ENCODE measurements at regions not wholly inside any gene's neighbourhood (a gene's known extent, or its start where the extent isn't known, plus 50 kb on each side); places are given as distances from the start of the nearest gene placed in this dataset.
"Not testable (repeated sequence)": the region's sequence is repeated elsewhere in the genome, so short reads cannot be mapped to it uniquely, and the experiment has no call there.

- Mint-ChIP-seq H3K4me1 (no peaks in the 10 kb centered on the region), H3K27ac (no peak overlapping the region), H3K4me3 (no peak overlapping the region), H3K9me3 (no peaks in the 10 kb centered on the region), H3K36me3 (ENCODE audit: low read depth) (no peaks in the 10 kb centered on the region), H3K27me3 (peaks cover 20% of the 10 kb centered on the region)
- no peak for DNase-seq
- ATAC-seq = no peak
These were observed 126.5 kb upstream of the KCNK1 start for GRCh38 chr1:233487408-233487807.

DNA sequence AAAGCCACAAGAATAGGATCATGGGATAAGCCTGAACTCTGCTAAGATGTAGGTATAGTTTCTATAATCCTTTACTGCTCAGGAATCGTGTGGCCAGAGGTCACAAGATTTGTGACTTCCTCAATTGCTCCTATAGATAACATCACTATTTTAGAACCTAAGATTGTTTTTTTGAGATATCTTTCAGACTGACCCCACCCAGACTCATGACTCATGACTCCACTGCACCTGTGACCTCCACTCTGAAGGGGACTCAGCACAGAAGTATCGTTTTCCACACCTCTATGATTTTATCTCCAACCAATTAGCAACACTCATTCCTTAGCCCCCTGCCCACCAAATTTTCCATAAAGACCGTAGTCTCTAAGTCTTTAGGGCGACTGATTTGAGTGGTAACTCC lies 124.5 kb upstream of the KCNK1 start:
- Mint-ChIP-seq H3K27me3 (peaks cover 20% of the 10 kb centered on the region), H3K9me3 (no peaks in the 10 kb centered on the region), H3K4me1 (no peaks in the 10 kb centered on the region), H3K27ac (no peak overlapping the region), H3K36me3 (ENCODE audit: low read depth) (no peaks in the 10 kb centered on the region), H3K4me3 (no peak overlapping the region)
- ATAC-seq = no peak
- DNase-seq = no peak

- Mint-ChIP-seq H3K4me3 (no peak overlapping the region), H3K9me3 (no peaks in the 10 kb centered on the region), H3K27ac (no peak overlapping the region), H3K27me3 (peaks cover 19% of the 10 kb centered on the region), H3K36me3 (ENCODE audit: low read depth) (no peaks in the 10 kb centered on the region), H3K4me1 (no peaks in the 10 kb centered on the region)
- no peak for ATAC-seq
- DNase-seq = no peak
These were observed 123.4 kb upstream of the KCNK1 start for GRCh38 chr1:233490488-233490887.

GRCh38 chr1:233491953-233492620 lies 121.8 kb upstream of the KCNK1 start:
- DNase-seq (no peak), ATAC-seq (no peak)
- Mint-ChIP-seq H3K36me3 (ENCODE audit: low read depth) (no peaks in the 10 kb centered on the region), H3K4me1 (no peaks in the 10 kb centered on the region), H3K4me3 (no peak overlapping the region), H3K9me3 (no peaks in the 10 kb centered on the region), H3K27ac (no peak overlapping the region), H3K27me3 (peaks cover 15% of the 10 kb centered on the region)

GRCh38 chr1:233496993-233497392 lies 116.9 kb upstream of the KCNK1 start:
- no peak overlapping the region for H3K27ac Mint-ChIP-seq
- no peak overlapping the region for H3K4me3 Mint-ChIP-seq
- DNase-seq = no peak
- no peaks in the 10 kb centered on the region for H3K9me3 Mint-ChIP-seq
- H3K4me1 Mint-ChIP-seq = no peaks in the 10 kb centered on the region
- H3K27me3 Mint-ChIP-seq = peaks cover 4% of the 10 kb centered on the region
- ATAC-seq = no peak
- H3K36me3 Mint-ChIP-seq (ENCODE audit: low read depth) = no peaks in the 10 kb centered on the region

DNA sequence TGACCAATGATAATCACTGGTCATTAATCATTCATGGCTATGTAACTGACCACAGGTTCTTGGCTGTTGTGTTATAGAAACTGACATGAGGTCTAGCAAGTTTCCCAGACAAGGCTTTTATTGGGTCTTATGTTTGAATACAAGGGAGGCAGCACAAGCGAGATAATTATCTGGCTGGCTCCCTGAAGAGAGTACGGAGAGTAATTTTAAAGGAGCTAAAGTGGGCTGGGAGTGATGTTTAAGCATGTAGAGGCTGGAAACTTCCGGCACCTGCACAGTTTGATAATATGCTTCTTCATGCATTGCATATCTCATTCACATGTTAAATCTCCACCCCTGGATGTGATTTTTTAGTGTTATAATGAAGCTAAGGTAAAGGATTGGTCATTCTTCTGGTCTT lies 116.2 kb upstream of the KCNK1 start:
- DNase-seq = no peak
- peaks cover 4% of the 10 kb centered on the region for H3K27me3 Mint-ChIP-seq
- H3K4me1 Mint-ChIP-seq = no peaks in the 10 kb centered on the region
- no peak overlapping the region for H3K27ac Mint-ChIP-seq
- H3K9me3 Mint-ChIP-seq = no peaks in the 10 kb centered on the region
- H3K4me3 Mint-ChIP-seq = no peak overlapping the region
- H3K36me3 Mint-ChIP-seq (ENCODE audit: low read depth) = no peaks in the 10 kb centered on the region
- ATAC-seq = no peak

- Mint-ChIP-seq H3K27me3 (peaks cover 2% of the 10 kb centered on the region), H3K4me1 (no peaks in the 10 kb centered on the region)
These were observed 113.8 kb upstream of the KCNK1 start for GRCh38 chr1:233500106-233500505.

DNA sequence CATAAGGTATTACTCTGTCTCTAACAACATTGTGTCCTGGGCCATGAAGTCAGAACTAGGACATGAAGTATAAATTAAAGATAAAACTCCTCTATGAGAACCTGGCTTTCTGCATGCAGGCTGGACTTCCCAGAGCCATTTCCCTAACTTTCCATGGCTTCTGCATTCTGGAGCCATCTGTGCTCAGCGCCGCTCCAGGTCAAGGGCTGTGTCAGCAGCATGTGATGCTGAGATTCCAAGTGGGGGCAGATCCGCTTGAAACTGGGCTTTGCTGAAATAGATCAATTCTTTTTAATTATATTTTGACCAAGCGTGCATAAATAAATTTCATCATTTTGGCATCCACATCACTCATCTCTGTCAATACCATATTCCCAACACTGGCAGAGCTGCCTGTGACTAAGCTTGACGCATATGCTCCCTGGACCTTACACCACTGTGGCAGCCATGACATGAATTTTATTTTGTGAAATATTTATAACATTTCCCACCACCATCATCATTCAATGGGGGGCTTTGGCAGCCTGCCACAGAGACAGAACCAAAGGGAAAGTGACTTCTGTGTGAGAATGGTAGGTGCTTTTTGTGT lies 110.4 kb upstream of the KCNK1 start:
- no peak overlapping the region for H3K27ac Mint-ChIP-seq
- no peak for ATAC-seq
- H3K36me3 Mint-ChIP-seq (ENCODE audit: low read depth) = no peaks in the 10 kb centered on the region
- peaks cover 5% of the 10 kb centered on the region for H3K9me3 Mint-ChIP-seq
- H3K27me3 Mint-ChIP-seq = peaks cover 7% of the 10 kb centered on the region
- no peaks in the 10 kb centered on the region for H3K4me1 Mint-ChIP-seq
- no peak overlapping the region for H3K4me3 Mint-ChIP-seq
- no peak for DNase-seq

More at GRCh38 chr1:233500106-233500505, 113.8 kb upstream of the KCNK1 start:
- no peak for DNase-seq
- Mint-ChIP-seq H3K4me3 (no peak overlapping the region), H3K27ac (no peak overlapping the region), H3K36me3 (ENCODE audit: low read depth) (no peaks in the 10 kb centered on the region), H3K9me3 (no peaks in the 10 kb centered on the region)
- no peak for ATAC-seq

GRCh38 chr1:233505130-233505529 lies 108.8 kb upstream of the KCNK1 start:
- Mint-ChIP-seq H3K9me3 (peaks cover 5% of the 10 kb centered on the region), H3K4me3 (no peak overlapping the region), H3K4me1 (no peaks in the 10 kb centered on the region), H3K27ac (no peak overlapping the region), H3K27me3 (peaks cover 6% of the 10 kb centered on the region), H3K36me3 (ENCODE audit: low read depth) (no peaks in the 10 kb centered on the region)
- no peak for ATAC-seq
- no peak for DNase-seq

DNA sequence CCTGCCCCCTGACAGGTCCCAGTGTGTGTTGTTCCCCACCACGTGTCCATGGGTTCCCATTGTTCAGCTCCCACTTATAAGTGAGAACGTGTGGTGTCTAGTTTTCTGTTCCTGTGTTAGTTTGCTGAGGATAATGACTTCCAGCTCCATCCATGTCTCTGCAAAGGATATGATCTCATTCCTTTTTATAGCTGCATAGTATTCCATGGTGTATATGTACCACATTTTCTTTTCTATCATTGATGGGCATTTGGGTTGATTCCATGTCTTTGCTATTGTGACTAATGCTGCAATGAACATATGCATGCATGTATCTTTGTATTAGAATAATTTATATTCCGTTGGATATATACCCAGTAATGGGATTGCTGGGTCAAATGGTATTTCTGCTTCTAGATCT lies 108.0 kb upstream of the KCNK1 start:
- H3K27me3 Mint-ChIP-seq; DNase-seq; H3K9me3 Mint-ChIP-seq; H3K4me1 Mint-ChIP-seq; ATAC-seq; H3K4me3 Mint-ChIP-seq; H3K36me3 Mint-ChIP-seq (ENCODE audit: low read depth); H3K27ac Mint-ChIP-seq: not testable (repeated sequence)

DNA sequence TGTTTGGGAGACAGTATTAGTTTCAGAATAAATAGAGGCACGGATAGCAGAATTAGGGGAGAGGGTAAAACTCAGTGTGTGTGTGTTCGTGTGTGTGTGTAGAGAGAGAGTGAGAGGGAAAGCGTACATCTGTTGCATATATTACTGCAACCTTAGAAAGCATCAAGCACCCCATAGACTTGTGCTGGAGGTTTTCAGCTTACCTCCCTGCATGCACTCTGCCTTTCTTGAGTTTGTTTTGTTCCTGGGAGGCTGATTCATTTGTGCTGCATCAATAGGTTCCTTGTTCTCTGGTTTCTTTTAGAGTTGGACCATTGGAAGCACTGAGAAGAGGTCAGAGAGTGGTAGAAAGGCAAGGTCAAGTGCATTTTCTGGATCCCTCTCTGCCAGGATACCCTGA lies 104.4 kb upstream of the KCNK1 start:
- ATAC-seq = no peak
- Mint-ChIP-seq H3K4me1 (no peaks in the 10 kb centered on the region), H3K27ac (no peak overlapping the region), H3K36me3 (ENCODE audit: low read depth) (no peaks in the 10 kb centered on the region), H3K27me3 (peaks cover 9% of the 10 kb centered on the region), H3K9me3 (peaks cover 5% of the 10 kb centered on the region), H3K4me3 (no peak overlapping the region)
- no peak for DNase-seq

GRCh38 chr1:233512538-233512937 lies 101.4 kb upstream of the KCNK1 start:
- H3K27ac Mint-ChIP-seq = no peak overlapping the region
- DNase-seq = no peak
- H3K36me3 Mint-ChIP-seq (ENCODE audit: low read depth) = no peaks in the 10 kb centered on the region
- no peak for ATAC-seq
- H3K4me3 Mint-ChIP-seq = no peak overlapping the region
- H3K4me1 Mint-ChIP-seq = no peaks in the 10 kb centered on the region
- no peaks in the 10 kb centered on the region for H3K9me3 Mint-ChIP-seq
- peaks cover 11% of the 10 kb centered on the region for H3K27me3 Mint-ChIP-seq

DNA sequence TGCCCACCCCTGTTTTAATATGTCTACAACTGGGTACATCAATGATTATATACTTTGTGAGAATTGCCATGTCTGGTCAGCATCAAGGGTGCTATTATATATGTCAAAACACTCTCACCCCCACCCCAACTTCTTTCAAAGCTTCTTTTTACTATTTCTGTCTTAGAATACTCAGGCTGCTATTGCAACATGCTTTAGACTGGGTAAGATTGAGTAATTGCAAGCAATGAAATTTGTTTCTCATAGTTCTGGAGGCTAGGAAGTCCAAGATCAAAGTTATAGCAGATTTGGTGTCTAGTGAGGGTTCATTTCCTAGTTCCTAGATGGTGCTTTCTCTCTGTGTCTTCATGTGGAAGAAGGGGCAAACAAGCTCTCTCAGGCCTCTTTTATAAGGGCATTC lies 100.5 kb upstream of the KCNK1 start:
- ATAC-seq (no peak), DNase-seq (no peak)
- Mint-ChIP-seq H3K4me1 (no peaks in the 10 kb centered on the region), H3K27me3 (peaks cover 6% of the 10 kb centered on the region), H3K9me3 (no peaks in the 10 kb centered on the region), H3K36me3 (ENCODE audit: low read depth) (no peaks in the 10 kb centered on the region), H3K27ac (no peak overlapping the region), H3K4me3 (no peak overlapping the region)

DNA sequence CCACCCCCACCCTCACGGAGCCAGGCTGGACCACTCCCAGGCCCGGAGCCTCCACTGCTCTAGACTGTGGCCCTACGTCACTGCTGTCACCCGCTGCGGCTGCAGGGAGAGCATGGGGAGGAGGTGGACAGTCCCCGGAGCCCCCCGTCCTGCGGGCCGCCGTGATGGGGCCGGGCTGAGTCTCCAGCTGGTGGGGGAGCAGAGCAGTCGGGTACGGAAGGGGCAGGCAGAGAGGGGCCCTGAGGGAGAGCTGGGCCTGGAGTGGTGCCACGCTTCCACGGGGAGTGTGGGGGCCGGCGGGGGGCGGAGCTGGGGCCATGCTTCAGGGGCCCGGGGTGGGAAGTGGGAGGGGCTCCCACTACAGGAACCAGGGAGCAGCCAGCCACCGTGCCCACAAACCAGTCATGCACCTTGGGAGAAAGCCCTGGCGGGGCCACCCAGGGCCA lies 98.9 kb upstream of the KCNK1 start:
- peaks cover 8% of the 10 kb centered on the region for H3K27me3 Mint-ChIP-seq
- DNase-seq = no peak
- H3K4me1 Mint-ChIP-seq = no peaks in the 10 kb centered on the region
- H3K27ac Mint-ChIP-seq = no peak overlapping the region
- H3K4me3 Mint-ChIP-seq = no peak overlapping the region
- ATAC-seq = no peak
- H3K9me3 Mint-ChIP-seq = peaks cover 4% of the 10 kb centered on the region
- no peaks in the 10 kb centered on the region for H3K36me3 Mint-ChIP-seq (ENCODE audit: low read depth)

DNA sequence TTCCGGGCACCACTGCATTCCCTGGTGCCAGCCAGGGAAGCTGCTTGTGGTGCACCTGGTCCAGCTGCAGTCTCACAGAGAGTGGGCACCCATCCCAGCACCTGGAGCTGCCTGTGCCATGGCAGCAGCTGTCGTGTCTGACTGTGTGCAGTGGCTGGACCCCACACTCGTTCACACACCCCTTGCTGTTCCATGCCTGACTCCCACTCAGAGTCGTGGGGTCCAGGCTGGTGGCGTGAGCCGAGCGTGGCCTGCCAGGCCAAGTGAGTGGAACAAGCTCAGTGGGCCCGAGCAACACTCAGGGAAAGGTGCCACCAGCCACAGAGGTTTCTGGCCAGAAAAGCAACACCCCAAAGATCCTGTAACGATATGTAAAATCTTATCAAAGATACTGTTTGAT lies 97.2 kb upstream of the KCNK1 start:
- ATAC-seq (no peak), DNase-seq (no peak)
- no peak overlapping the region for H3K27ac Mint-ChIP-seq
- H3K9me3 Mint-ChIP-seq = peaks cover 4% of the 10 kb centered on the region
- H3K4me3 Mint-ChIP-seq = no peak overlapping the region
- no peaks in the 10 kb centered on the region for H3K36me3 Mint-ChIP-seq (ENCODE audit: low read depth)
- H3K27me3 Mint-ChIP-seq = peaks cover 8% of the 10 kb centered on the region
- no peaks in the 10 kb centered on the region for H3K4me1 Mint-ChIP-seq

- DNase-seq = peak; percentile 28
- H3K27me3 Mint-ChIP-seq = peaks cover 5% of the 10 kb centered on the region
- no peaks in the 10 kb centered on the region for H3K36me3 Mint-ChIP-seq (ENCODE audit: low read depth)
- ATAC-seq = no peak
- peaks cover 4% of the 10 kb centered on the region for H3K9me3 Mint-ChIP-seq
- no peak overlapping the region for H3K4me3 Mint-ChIP-seq
- no peaks in the 10 kb centered on the region for H3K4me1 Mint-ChIP-seq
- H3K27ac Mint-ChIP-seq = no peak overlapping the region
These were observed 95.6 kb upstream of the KCNK1 start for GRCh38 chr1:233518344-233518743.
